ENCODE measurements at regions not wholly inside any gene's neighbourhood (a gene's known extent, or its start where the extent isn't known, plus 50 kb on each side); places are given as distances from the start of the nearest gene placed in this dataset.
"Not testable (repeated sequence)": the region's sequence is repeated elsewhere in the genome, so short reads cannot be mapped to it uniquely, and the experiment has no call there.

DNA sequence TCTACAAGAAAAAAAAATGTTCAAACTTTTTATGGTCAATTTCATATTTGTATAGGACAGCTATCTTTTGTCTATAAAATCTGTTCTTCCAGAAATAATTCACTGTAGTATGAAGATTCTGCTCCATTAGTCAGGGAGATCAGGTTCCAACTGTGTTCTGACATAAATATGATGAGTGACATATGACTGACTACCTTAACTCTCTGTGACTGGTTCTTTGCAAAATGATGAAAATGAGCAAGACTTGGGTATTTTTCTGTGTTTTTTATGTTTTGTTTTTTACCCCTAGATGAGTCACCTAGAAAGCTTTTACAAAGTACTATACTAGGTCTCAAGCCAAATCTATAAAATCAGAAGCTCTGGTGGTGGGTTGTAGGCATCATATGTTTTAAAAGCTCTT is 229.6 kb downstream of the MMUT start:
- Histone ChIP-seq H3K4me3 (ENCODE audit: low read depth, low read length) (no peak overlapping the region), H3K36me3 (ENCODE audit: control insufficient read depth, insufficient read depth, low read length) (no peaks in the 10 kb centered on the region), H3K27me3 (ENCODE audit: control insufficient read depth, insufficient read depth, low read length) (no peaks in the 10 kb centered on the region)
- DNase-seq (ENCODE audit: low read depth) = no peak
- FAIRE-seq = no peak
- TF ChIP-seq, protein P1, sequence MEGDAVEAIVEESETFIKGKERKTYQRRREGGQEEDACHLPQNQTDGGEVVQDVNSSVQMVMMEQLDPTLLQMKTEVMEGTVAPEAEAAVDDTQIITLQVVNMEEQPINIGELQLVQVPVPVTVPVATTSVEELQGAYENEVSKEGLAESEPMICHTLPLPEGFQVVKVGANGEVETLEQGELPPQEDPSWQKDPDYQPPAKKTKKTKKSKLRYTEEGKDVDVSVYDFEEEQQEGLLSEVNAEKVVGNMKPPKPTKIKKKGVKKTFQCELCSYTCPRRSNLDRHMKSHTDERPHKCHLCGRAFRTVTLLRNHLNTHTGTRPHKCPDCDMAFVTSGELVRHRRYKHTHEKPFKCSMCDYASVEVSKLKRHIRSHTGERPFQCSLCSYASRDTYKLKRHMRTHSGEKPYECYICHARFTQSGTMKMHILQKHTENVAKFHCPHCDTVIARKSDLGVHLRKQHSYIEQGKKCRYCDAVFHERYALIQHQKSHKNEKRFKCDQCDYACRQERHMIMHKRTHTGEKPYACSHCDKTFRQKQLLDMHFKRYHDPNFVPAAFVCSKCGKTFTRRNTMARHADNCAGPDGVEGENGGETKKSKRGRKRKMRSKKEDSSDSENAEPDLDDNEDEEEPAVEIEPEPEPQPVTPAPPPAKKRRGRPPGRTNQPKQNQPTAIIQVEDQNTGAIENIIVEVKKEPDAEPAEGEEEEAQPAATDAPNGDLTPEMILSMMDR (IDR thresholded peaks at IDR 0.05; ENCODE audit: insufficient read depth, low read length, severe bottlenecking) = no peak

DNA sequence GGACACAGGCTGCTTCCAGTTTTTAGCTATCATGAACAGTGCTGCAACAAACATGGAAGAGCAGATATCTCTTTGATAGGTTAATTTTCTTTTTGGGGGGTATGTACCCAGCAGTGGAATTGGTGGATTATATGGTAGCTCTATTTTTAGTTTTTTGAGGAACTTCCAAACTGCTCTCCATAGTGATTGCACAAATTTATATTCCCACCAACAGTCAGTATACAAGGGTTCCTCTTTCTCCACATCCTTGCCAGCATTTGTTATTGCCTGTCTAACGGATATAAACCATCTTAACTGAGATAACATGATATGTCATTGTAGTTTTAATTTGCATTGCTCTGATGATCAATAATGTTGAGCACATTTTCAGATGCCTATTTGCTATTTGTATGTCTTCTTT is 237.6 kb downstream of the MMUT start:
- Histone ChIP-seq H3K36me3 (ENCODE audit: control insufficient read depth, insufficient read depth, low read length) (no peaks in the 10 kb centered on the region), H3K4me3 (ENCODE audit: low read depth, low read length) (no peak overlapping the region), H3K27me3 (ENCODE audit: control insufficient read depth, insufficient read depth, low read length) (no peaks in the 10 kb centered on the region)
- TF ChIP-seq, protein P1 (IDR thresholded peaks at IDR 0.05; ENCODE audit: insufficient read depth, low read length, severe bottlenecking) = no peak
- no peak for DNase-seq (ENCODE audit: low read depth)
- no peak for FAIRE-seq

DNA sequence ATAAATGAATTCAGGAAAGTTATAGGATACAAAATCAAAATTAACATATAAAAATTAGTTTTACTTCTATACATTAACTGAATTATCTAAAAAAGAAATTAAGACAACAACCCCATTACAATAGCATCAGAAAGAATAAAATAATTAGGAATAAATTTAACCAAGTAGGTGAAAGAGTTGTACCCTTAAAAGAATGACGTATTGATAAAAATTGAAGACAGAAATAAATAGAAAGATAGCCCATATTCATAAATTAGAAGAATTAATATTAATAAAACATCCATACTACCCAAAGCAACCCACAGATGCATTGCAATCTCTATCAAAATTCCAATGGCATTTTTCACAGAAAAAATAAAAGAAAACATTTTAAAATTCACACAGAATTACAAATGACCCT is 242.8 kb downstream of the MMUT start:
- Histone ChIP-seq H3K27me3 (ENCODE audit: control insufficient read depth, insufficient read depth, low read length) (no peaks in the 10 kb centered on the region), H3K36me3 (ENCODE audit: control insufficient read depth, insufficient read depth, low read length) (no peaks in the 10 kb centered on the region), H3K4me3 (ENCODE audit: low read depth, low read length) (no peak overlapping the region)
- TF ChIP-seq, protein P1 (IDR thresholded peaks at IDR 0.05; ENCODE audit: insufficient read depth, low read length, severe bottlenecking) = no peak
- no peak for DNase-seq (ENCODE audit: low read depth)
- no peak for FAIRE-seq

DNA sequence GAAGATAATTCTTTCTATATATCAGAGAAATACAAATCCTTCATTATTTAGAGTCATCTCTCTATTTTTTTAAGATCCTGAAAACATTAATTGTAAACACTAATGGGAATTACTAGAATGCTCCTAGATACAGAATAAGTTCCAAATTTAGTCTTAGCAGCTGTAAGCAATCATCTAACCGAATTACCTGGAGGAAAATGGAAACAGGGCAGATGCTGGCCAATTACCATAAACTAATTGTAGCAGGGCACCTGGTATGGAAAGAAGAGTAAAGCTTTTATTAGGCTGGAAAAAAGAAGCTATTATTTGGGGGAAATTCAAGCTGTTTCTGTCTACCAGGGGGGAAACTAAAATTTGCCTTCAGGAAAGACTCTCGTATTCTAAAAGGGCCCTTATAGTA is 257.5 kb downstream of the MMUT start:
- Histone ChIP-seq H3K4me3 (ENCODE audit: low read depth, low read length) (no peak overlapping the region), H3K36me3 (ENCODE audit: control insufficient read depth, insufficient read depth, low read length) (no peaks in the 10 kb centered on the region), H3K27me3 (ENCODE audit: control insufficient read depth, insufficient read depth, low read length) (no peaks in the 10 kb centered on the region)
- TF ChIP-seq, protein P1 (IDR thresholded peaks at IDR 0.05; ENCODE audit: insufficient read depth, low read length, severe bottlenecking) = no peak
- FAIRE-seq (no peak), DNase-seq (ENCODE audit: low read depth) (no peak)

DNA sequence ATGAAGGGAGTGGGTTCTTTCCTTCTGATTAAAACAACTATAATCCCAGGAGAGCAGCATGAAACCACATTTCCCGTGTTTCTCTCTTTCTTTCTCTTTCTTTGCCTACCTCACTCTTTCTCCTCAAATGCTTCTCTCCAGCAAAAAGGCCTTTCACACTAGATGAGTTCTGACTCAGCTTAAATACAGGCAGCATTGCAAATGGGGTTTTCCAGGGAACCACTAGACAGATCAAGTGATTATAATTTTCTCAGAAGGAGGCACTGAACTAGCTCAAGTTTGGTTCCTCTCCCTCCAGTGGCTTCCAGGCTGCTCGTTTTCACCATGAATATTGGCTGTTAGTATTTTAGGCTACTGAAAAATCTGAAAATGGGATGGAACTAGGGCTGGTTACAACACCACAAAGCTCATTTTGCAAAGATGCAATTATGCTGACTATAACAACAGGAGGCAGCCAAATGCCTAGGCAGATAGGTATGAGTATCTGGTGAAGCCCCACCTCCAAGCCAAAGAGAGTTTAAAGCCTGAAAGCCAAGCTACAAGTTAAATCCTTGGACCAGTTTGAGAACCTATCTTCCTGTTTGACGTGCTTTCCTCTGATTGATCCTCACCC is 260.0 kb downstream of the MMUT start:
- FAIRE-seq (no peak), DNase-seq (ENCODE audit: low read depth) (peak; percentile 19)
- H3K27me3 ChIP-seq (ENCODE audit: control insufficient read depth, insufficient read depth, low read length) = no peaks in the 10 kb centered on the region
- H3K36me3 ChIP-seq (ENCODE audit: control insufficient read depth, insufficient read depth, low read length) = no peaks in the 10 kb centered on the region
- H3K4me3 ChIP-seq (ENCODE audit: low read depth, low read length) = no peak overlapping the region
- TF ChIP-seq, protein P1 (IDR thresholded peaks at IDR 0.05; ENCODE audit: insufficient read depth, low read length, severe bottlenecking) = no peak

DNA sequence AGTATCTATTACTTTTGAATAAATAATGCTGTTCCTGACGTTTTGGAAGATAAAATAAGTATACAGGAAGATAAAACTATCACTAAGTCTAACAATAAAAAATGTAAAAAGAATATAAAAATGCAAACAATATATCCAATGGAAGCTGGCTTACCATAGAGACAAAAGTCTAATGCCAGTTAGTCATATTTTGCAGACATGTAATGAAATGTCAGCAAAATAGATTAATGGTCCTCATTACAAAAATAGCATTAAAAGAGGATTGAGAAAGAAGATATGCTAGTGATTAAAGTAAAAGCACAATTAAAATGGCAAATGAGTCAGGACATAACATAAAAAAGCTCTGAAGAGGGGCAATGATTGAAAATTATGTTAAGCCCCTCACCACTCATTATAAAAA is 265.0 kb downstream of the MMUT start:
- no peaks in the 10 kb centered on the region for H3K27me3 ChIP-seq (ENCODE audit: control insufficient read depth, insufficient read depth, low read length)
- TF ChIP-seq, protein P1 (IDR thresholded peaks at IDR 0.05; ENCODE audit: insufficient read depth, low read length, severe bottlenecking) = no peak
- FAIRE-seq (no peak), DNase-seq (ENCODE audit: low read depth) (no peak)
- no peaks in the 10 kb centered on the region for H3K36me3 ChIP-seq (ENCODE audit: control insufficient read depth, insufficient read depth, low read length)
- H3K4me3 ChIP-seq (ENCODE audit: low read depth, low read length) = no peak overlapping the region

DNA sequence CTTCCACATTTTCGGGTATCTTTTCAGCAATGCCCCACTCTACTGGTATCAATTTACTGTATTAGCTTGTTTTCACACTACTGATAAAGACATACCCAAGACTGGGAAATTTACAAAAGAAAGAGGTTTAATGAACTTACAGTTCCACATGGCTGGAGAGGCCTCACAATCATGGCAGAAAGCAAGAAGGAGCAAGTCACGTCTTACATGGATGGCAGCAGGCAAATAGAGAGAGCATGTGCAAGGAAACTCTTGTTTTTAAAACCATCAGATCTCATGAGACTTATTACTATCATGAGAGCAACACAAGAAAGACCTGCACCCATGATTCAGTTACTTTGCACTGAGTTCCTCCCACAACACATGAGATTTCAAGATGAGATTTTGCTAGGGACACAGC is 300.7 kb downstream of the MMUT start:
- FAIRE-seq; DNase-seq (ENCODE audit: low read depth); H3K36me3 ChIP-seq (ENCODE audit: control insufficient read depth, insufficient read depth, low read length): not testable (repeated sequence)

More for the DNA sequence above, 300.7 kb downstream of the MMUT start:
- not testable (repeated sequence) for H3K4me3 ChIP-seq (ENCODE audit: low read depth, low read length); H3K27me3 ChIP-seq (ENCODE audit: control insufficient read depth, insufficient read depth, low read length)
